Body of pancreas (tissue), 4 donors: ENCODE measurements at regions not wholly inside any gene's neighbourhood (a gene's known extent, or its start where the extent isn't known, plus 50 kb on each side); places are given as distances from the start of the nearest gene placed in this dataset.

Experiments
- CTCF ChIP-seq, 7 experiments: fragments of 450-650 bp in 4 of 7; fragments of 200-600 bp in 3 of 7; sonication (generic) in 3 of 7; IDR thresholded peaks; one replicate each; pipeline ENCODE4 v1.5.1; 2016 to 2019; ENCODE audit warnings: antibody characterized with exemption in 7 of 7
- POLR2A ChIP-seq, 3 donors: fragments of 450-650 bp; IDR thresholded peaks; one replicate each; pipeline ENCODE4 v1.6.1; 2016; ENCODE audit warnings: antibody characterized with exemption in 3 of 3, mild to moderate bottlenecking in 2 of 3

- TF ChIP-seq POLR2A (IDR thresholded peaks at IDR 0.05) (no peak), CTCF (IDR thresholded peaks at IDR 0.05) (no peak)
Measured at GRCh38 chr16:86186313-86186712, 287.4 kb downstream of the IRF8 start.
